Stimulated activated CD8-positive, alpha-beta memory T cell treated with anti-CD3 and anti-CD28 coated beads, Interleukin-15, amount 100 ng/mL, for 1 hour (primary cell): ENCODE measurements at regions not wholly inside any gene's neighbourhood (a gene's known extent, or its start where the extent isn't known, plus 50 kb on each side); places are given as distances from the start of the nearest gene placed in this dataset.
"Not testable (repeated sequence)": the region's sequence is repeated elsewhere in the genome, so short reads cannot be mapped to it uniquely, and the experiment has no call there.

Experiments used
- DNase-seq: peaks from one replicate; pipeline ENCODE4 v3.0.0-alpha.2; 2020; ENCODE audit warnings: low read depth

GRCh38 chr4:82181789-82182188 is 192.0 kb downstream of the HNRNPD start:
- DNase-seq = no peak

GRCh38 chr4:82172186-82172585 is 201.6 kb downstream of the HNRNPD start:
- no peak for DNase-seq

GRCh38 chr4:82171531-82172155 is 202.1 kb downstream of the HNRNPD start:
- no peak for DNase-seq

GRCh38 chr4:82149750-82150149 is 224.0 kb downstream of the HNRNPD start:
- no peak for DNase-seq

GRCh38 chr4:82145850-82146249 is 227.9 kb downstream of the HNRNPD start:
- no peak for DNase-seq

- no peak for DNase-seq
Observed at GRCh38 chr4:82140422-82140821, 233.4 kb downstream of the HNRNPD start.

GRCh38 chr4:82139287-82139686 is 234.5 kb downstream of the HNRNPD start:
- no peak for DNase-seq

GRCh38 chr4:82138374-82138773 is 235.4 kb downstream of the HNRNPD start:
- no peak for DNase-seq

GRCh38 chr4:82136161-82136801 is 237.5 kb downstream of the HNRNPD start:
- DNase-seq = no peak

GRCh38 chr4:82128355-82128754 is 245.4 kb downstream of the HNRNPD start:
- DNase-seq = no peak

GRCh38 chr4:82126512-82127040 is 247.2 kb downstream of the HNRNPD start:
- no peak for DNase-seq

- no peak for DNase-seq
Observed at GRCh38 chr4:82125787-82126297, 247.9 kb downstream of the HNRNPD start.

- no peak for DNase-seq
Observed at GRCh38 chr4:82124932-82125786, 248.6 kb downstream of the HNRNPD start.

- no peak for DNase-seq
Observed at GRCh38 chr4:82124365-82124764, 249.4 kb downstream of the HNRNPD start.

- DNase-seq = no peak
Observed at GRCh38 chr4:82123934-82124333, 249.9 kb downstream of the HNRNPD start.

- not testable (repeated sequence) for DNase-seq
Observed at GRCh38 chr4:82115183-82115582, 258.6 kb downstream of the HNRNPD start.

- no peak for DNase-seq
Observed at GRCh38 chr4:82108506-82108905, 265.3 kb downstream of the HNRNPD start.

- DNase-seq = no peak
Observed at GRCh38 chr4:82104578-82104977, 269.2 kb downstream of the HNRNPD start.

- no peak for DNase-seq
Observed at GRCh38 chr4:82099928-82100579, 273.7 kb downstream of the HNRNPD start.

- DNase-seq = no peak
Observed at GRCh38 chr4:82097504-82097903, 276.3 kb downstream of the HNRNPD start.

- no peak for DNase-seq
Observed at GRCh38 chr4:82090717-82091116, 283.1 kb downstream of the HNRNPD start.

GRCh38 chr4:82084747-82085146 is 289.0 kb downstream of the HNRNPD start:
- DNase-seq = no peak
